ENCODE measurements at regions not wholly inside any gene's neighbourhood (a gene's known extent, or its start where the extent isn't known, plus 50 kb on each side); places are given as distances from the start of the nearest gene placed in this dataset.

- no peak overlapping the region for H3K27ac ChIP-seq (ENCODE audit: low read depth, low read length, poor library complexity, severe bottlenecking)
These were observed 220.8 kb downstream of the SPP2 start for GRCh38 chr2:234271338-234271737.

GRCh38 chr2:234269769-234270204 is 219.3 kb downstream of the SPP2 start:
- no peaks in the 10 kb centered on the region for H3K9me2 ChIP-seq (ENCODE audit: low read depth, low read length)
- H3F3A ChIP-seq (ENCODE audit: insufficient read depth, low read length) = no peaks in the 10 kb centered on the region
- no peak for TF ChIP-seq EZH2 (IDR thresholded peaks at IDR 0.05; ENCODE audit: borderline replicate concordance, low read length)
- no peak for TF ChIP-seq CTCF (IDR thresholded peaks at IDR 0.05; ENCODE audit: low read length)
- no peaks in the 10 kb centered on the region for H3K79me2 ChIP-seq (ENCODE audit: insufficient read depth, low read length)
- H3K4me3 ChIP-seq (ENCODE audit: low read depth, low read length, poor library complexity, severe bottlenecking) = no peak overlapping the region
- H3K36me3 ChIP-seq (ENCODE audit: insufficient read depth, low read length) = no peaks in the 10 kb centered on the region
- no peaks in the 10 kb centered on the region for H3K9me3 ChIP-seq (ENCODE audit: low read length)
- H4K20me1 ChIP-seq (ENCODE audit: insufficient read depth, low read length) = no peaks in the 10 kb centered on the region
- no peak overlapping the region for H2AFZ ChIP-seq (ENCODE audit: low read length)
- no peak overlapping the region for H3K9ac ChIP-seq (ENCODE audit: low read length)
- no peak overlapping the region for H3K4me2 ChIP-seq (ENCODE audit: low read length)
- no peaks in the 10 kb centered on the region for H3K4me1 ChIP-seq (ENCODE audit: insufficient read depth, low read length, severe bottlenecking)
- no peaks in the 10 kb centered on the region for H3K27me3 ChIP-seq (ENCODE audit: insufficient read depth, low read length)
- no peak overlapping the region for H3K27ac ChIP-seq (ENCODE audit: low read depth, low read length, poor library complexity, severe bottlenecking)

More at GRCh38 chr2:234271338-234271737, 220.8 kb downstream of the SPP2 start:
- Histone ChIP-seq H3K36me3 (ENCODE audit: insufficient read depth, low read length) (no peaks in the 10 kb centered on the region), H3F3A (ENCODE audit: insufficient read depth, low read length) (no peaks in the 10 kb centered on the region), H3K9ac (ENCODE audit: low read length) (no peak overlapping the region), H3K9me2 (ENCODE audit: low read depth, low read length) (no peaks in the 10 kb centered on the region), H3K27me3 (ENCODE audit: insufficient read depth, low read length) (no peaks in the 10 kb centered on the region), H3K4me3 (ENCODE audit: low read depth, low read length, poor library complexity, severe bottlenecking) (no peak overlapping the region), H3K4me1 (ENCODE audit: insufficient read depth, low read length, severe bottlenecking) (no peaks in the 10 kb centered on the region), H3K4me2 (ENCODE audit: low read length) (no peak overlapping the region), H2AFZ (ENCODE audit: low read length) (no peak overlapping the region), H3K79me2 (ENCODE audit: insufficient read depth, low read length) (no peaks in the 10 kb centered on the region), H4K20me1 (ENCODE audit: insufficient read depth, low read length) (no peaks in the 10 kb centered on the region), H3K9me3 (ENCODE audit: low read length) (no peaks in the 10 kb centered on the region)
- TF ChIP-seq CTCF (IDR thresholded peaks at IDR 0.05; ENCODE audit: low read length) = no peak

- Histone ChIP-seq H3K36me3 (ENCODE audit: insufficient read depth, low read length) (no peaks in the 10 kb centered on the region; the same call in 1 of the 2 replicates), H3K4me1 (ENCODE audit: insufficient read depth, low read length, severe bottlenecking) (no peaks in the 10 kb centered on the region), H3K79me2 (ENCODE audit: insufficient read depth, low read length) (no peaks in the 10 kb centered on the region), H3K27ac (ENCODE audit: low read depth, low read length, poor library complexity, severe bottlenecking) (no peak overlapping the region), H3K4me2 (ENCODE audit: low read length) (no peak overlapping the region), H3K27me3 (ENCODE audit: insufficient read depth, low read length) (peaks cover 3% of the 10 kb centered on the region; the same call in 1 of the 2 replicates), H4K20me1 (ENCODE audit: insufficient read depth, low read length) (no peaks in the 10 kb centered on the region), H2AFZ (ENCODE audit: low read length) (no peak overlapping the region), H3K4me3 (ENCODE audit: low read depth, low read length, poor library complexity, severe bottlenecking) (no peak overlapping the region), H3K9me3 (ENCODE audit: low read length) (no peaks in the 10 kb centered on the region), H3K9me2 (ENCODE audit: low read depth, low read length) (no peaks in the 10 kb centered on the region), H3F3A (ENCODE audit: insufficient read depth, low read length) (no peaks in the 10 kb centered on the region), H3K9ac (ENCODE audit: low read length) (no peak overlapping the region)
- no peak for TF ChIP-seq CTCF (IDR thresholded peaks at IDR 0.05; ENCODE audit: low read length)
These were observed 217.0 kb downstream of the SPP2 start for GRCh38 chr2:234267534-234267933.
